Glutamatergic neuron (in vitro differentiated cells): ENCODE measurements at regions not wholly inside any gene's neighbourhood (a gene's known extent, or its start where the extent isn't known, plus 50 kb on each side); places are given as distances from the start of the nearest gene placed in this dataset.

Source experiments
- DNase-seq: peaks from one replicate; pipeline ENCODE4 v3.0.0; 2022
- H3K27ac Mint-ChIP-seq: one replicate; pipeline ENCODE4 v1.8.0; 2020; ENCODE audit warnings: mild to moderate bottlenecking, mixed read lengths, inconsistent platforms; ENCODE audit not compliant: unreplicated experiment
- H3K27me3 Mint-ChIP-seq: one replicate; pipeline ENCODE4 v1.8.0; 2020; ENCODE audit warnings: mild to moderate bottlenecking, moderate library complexity, mixed read lengths, inconsistent platforms; ENCODE audit not compliant: unreplicated experiment
- H3K36me3 Mint-ChIP-seq: one replicate; pipeline ENCODE4 v1.8.0; 2020; ENCODE audit warnings: mild to moderate bottlenecking, mixed read lengths, inconsistent platforms; ENCODE audit not compliant: unreplicated experiment
- H3K4me1 Mint-ChIP-seq: one replicate; pipeline ENCODE4 v1.8.0; 2020; ENCODE audit warnings: mild to moderate bottlenecking, low read depth, mixed read lengths, inconsistent platforms; ENCODE audit not compliant: unreplicated experiment
- H3K4me3 Mint-ChIP-seq: one replicate; pipeline ENCODE4 v1.8.0; 2020; ENCODE audit warnings: mild to moderate bottlenecking, mixed read lengths, inconsistent platforms; ENCODE audit not compliant: unreplicated experiment
- H3K9me3 Mint-ChIP-seq: one replicate; pipeline ENCODE4 v1.8.0; 2020; ENCODE audit warnings: mild to moderate bottlenecking, moderate library complexity, mixed read lengths, inconsistent platforms; ENCODE audit not compliant: unreplicated experiment
- CTCF ChIP-seq: fragments of 200-600 bp; sonication (generic); IDR thresholded peaks from one replicate; pipeline ENCODE4 v1.5.0; 2021; ENCODE audit not compliant: partially characterized antibody, unreplicated experiment

- H3K9me3 Mint-ChIP-seq: no peaks in the 10 kb centered on the region
- H3K27me3 Mint-ChIP-seq: no peaks in the 10 kb centered on the region
- no peak overlapping the region for H3K4me3 Mint-ChIP-seq
Observed at GRCh38 chr11:103596315-103596714, 440.1 kb upstream of the DDI1 start.

GRCh38 chr11:103601225-103601846 is 435.1 kb upstream of the DDI1 start:
- Mint-ChIP-seq H3K4me3 (no peak overlapping the region), H3K27ac (no peak overlapping the region), H3K36me3 (no peaks in the 10 kb centered on the region), H3K27me3 (no peaks in the 10 kb centered on the region), H3K4me1 (no peaks in the 10 kb centered on the region), H3K9me3 (no peaks in the 10 kb centered on the region)
- peak; percentile 89 for TF ChIP-seq CTCF
- DNase-seq: peak; percentile 56

More at GRCh38 chr11:103596315-103596714, 440.1 kb upstream of the DDI1 start:
- no peak for TF ChIP-seq CTCF
- no peaks in the 10 kb centered on the region for H3K4me1 Mint-ChIP-seq
- DNase-seq: no peak
- H3K27ac Mint-ChIP-seq: no peak overlapping the region
- no peaks in the 10 kb centered on the region for H3K36me3 Mint-ChIP-seq

- Mint-ChIP-seq H3K27ac (no peak overlapping the region), H3K36me3 (no peaks in the 10 kb centered on the region), H3K9me3 (no peaks in the 10 kb centered on the region), H3K4me1 (no peaks in the 10 kb centered on the region), H3K27me3 (no peaks in the 10 kb centered on the region), H3K4me3 (no peak overlapping the region)
- TF ChIP-seq CTCF: no peak
- DNase-seq: no peak
Observed at GRCh38 chr11:103602840-103603239, 433.6 kb upstream of the DDI1 start.

GRCh38 chr11:103604310-103604709 is 432.1 kb upstream of the DDI1 start:
- no peak for TF ChIP-seq CTCF
- Mint-ChIP-seq H3K4me1 (no peaks in the 10 kb centered on the region), H3K36me3 (no peaks in the 10 kb centered on the region), H3K9me3 (no peaks in the 10 kb centered on the region), H3K4me3 (no peak overlapping the region), H3K27ac (no peak overlapping the region), H3K27me3 (no peaks in the 10 kb centered on the region)
- DNase-seq: no peak

- H3K9me3 Mint-ChIP-seq: no peaks in the 10 kb centered on the region
- no peak overlapping the region for H3K27ac Mint-ChIP-seq
- H3K27me3 Mint-ChIP-seq: no peaks in the 10 kb centered on the region
- no peak for TF ChIP-seq CTCF
- H3K4me1 Mint-ChIP-seq: no peaks in the 10 kb centered on the region
- no peak overlapping the region for H3K4me3 Mint-ChIP-seq
- DNase-seq: no peak
- no peaks in the 10 kb centered on the region for H3K36me3 Mint-ChIP-seq
Observed at GRCh38 chr11:103608566-103608965, 427.9 kb upstream of the DDI1 start.
